Testis (tissue), 2 donors: ENCODE measurements at regions not wholly inside any gene's neighbourhood (a gene's known extent, or its start where the extent isn't known, plus 50 kb on each side); places are given as distances from the start of the nearest gene placed in this dataset.

Experiments used
- CTCF ChIP-seq, 3 experiments: fragments of 450-650 bp in 2 of 3; fragments of 200-600 bp in 1 of 3; sonication (generic) in 1 of 3; IDR thresholded peaks; one replicate each; pipeline ENCODE4 v1.5.1; 2016 to 2019; ENCODE audit warnings: antibody characterized with exemption in 3 of 3, mild to moderate bottlenecking in 2 of 3, moderate library complexity in 1 of 3
- POLR2A ChIP-seq: fragments of 450-650 bp; IDR thresholded peaks from one replicate; pipeline ENCODE4 v1.6.1; 2017; ENCODE audit warnings: antibody characterized with exemption, mild to moderate bottlenecking, moderate library complexity

GRCh38 chr9:13975611-13976290 lies 338.2 kb downstream of the NFIB start:
- TF ChIP-seq CTCF (IDR thresholded peaks at IDR 0.05) = no peak
- no peak for TF ChIP-seq POLR2A
